ENCODE measurements at regions not wholly inside any gene's neighbourhood (a gene's known extent, or its start where the extent isn't known, plus 50 kb on each side); places are given as distances from the start of the nearest gene placed in this dataset.

DNA sequence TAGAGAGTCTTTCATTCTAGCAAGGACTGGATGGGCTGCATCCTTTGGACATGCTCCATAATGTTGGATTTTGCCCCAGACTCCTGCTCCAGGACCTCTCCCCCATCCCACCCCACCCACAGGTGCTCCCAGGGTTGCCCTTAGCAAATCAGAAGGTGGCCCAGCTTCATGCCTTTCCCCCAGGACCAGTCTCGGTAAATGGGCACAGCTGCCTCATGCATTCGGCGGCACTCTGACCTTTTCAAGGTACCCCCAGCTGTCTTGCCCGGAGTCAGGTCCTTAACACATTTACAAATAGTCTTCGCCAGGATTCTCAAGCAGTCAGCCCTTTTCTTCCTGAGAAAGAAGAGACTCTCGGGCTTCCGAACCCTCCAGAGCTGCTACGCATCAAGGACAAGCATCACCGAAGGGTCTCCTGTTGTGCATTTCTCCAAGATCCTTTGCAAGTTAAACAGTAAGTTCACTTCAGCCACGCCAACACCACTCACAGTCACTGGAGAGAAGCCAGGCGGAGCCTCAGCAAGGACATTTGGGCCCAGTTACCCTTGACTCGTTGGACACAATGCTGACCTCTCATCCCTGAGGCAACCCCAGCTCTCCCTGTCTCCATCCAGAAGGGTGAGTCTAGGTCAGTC, 287.8 kb downstream of the FAM43A start:
- no peak for DNase-seq (ENCODE audit: low read depth in 2 of 2)

DNA sequence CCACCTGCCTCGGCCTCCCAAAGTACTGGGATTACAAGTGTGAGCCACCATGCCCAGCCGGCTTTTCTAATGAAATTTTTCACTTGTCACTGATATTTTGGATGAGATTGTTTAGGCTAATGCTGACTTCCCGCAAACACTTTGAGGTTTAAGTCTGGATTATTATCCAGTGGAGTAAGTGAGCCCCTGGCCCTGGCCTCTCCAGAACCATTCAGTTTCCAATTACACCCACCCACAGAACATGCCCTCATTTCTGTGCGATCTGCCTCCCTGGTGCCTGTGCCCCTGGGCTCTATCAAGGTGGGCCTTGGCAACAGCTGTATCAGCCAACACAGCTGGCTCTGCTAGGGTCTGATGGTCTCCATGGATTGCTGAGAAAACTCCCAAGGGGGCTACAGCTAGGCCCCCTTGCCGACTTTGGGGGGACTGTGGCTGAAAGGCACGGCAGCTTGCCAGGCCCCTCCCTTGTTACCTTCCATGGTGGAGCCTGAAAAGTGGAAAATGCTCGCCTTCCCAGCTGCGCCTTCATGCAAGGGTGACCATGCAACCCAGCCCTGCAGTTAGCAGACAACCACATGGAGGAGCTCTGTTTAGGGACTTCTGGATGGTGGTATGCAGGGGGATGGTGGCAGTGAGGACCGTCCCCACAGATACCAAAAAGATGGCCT, 288.9 kb downstream of the FAM43A start:
- DNase-seq (ENCODE audit: low read depth in 2 of 2): no peak

DNA sequence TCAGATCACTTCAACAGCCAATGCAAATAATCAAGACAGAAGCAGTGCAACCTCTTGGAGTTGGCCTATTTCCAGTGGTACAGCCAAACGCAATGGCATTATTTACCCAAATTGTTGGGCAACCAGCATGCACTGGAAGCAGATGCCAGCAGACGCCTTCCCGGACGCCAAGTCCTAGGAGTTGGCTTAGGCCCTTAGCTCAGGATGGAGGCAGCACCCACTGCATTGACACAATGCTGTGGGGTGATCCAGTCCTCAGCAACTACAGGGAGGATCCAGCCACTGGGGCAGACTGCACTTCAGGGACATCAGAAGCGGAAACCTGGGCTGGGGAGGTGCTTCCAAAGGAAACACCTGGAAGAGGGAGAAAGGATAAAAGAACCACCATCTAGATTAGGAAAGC, 290.4 kb downstream of the FAM43A start:
- DNase-seq (ENCODE audit: low read depth in 2 of 2): no peak

DNA sequence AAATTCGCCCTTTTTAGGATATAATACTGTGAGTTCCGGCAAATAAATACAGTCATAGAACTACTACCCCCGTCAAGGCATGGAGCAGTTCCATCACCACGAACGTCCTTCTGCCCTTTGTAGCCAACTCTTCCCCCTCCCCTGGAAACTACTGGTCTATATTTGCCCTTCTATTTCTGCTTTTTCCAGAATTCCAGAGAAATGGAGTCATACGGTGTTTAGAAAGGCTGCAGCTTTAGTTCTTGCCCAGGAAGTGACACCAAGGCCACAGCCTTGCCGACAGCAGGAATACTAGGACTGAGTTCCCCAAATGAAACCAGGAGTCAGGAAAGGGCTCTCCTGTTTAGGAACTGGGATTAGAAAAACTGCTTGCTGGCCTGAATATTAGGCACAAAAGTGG, 291.2 kb downstream of the FAM43A start:
- no peak for DNase-seq (ENCODE audit: low read depth in 2 of 2)

DNA sequence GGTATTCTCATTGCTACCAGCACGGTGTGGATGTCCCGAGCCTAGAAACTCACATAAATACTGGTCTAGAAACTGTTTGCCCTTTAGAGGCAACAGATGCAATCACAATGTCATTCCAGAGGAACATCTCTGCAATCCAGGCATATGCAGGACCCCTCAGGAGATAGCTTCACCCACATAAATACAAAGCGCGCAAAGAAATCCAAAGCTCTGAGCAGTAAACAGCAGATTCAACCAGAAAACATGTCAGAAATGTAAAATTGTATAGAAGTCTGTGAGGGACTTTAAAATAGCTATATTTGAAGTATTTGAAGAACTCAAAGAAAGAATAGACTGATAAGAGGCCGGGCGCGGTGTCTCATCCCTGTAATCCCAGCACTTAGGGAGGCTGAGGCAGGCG, 291.7 kb downstream of the FAM43A start:
- no peak for DNase-seq (ENCODE audit: low read depth in 2 of 2)

DNA sequence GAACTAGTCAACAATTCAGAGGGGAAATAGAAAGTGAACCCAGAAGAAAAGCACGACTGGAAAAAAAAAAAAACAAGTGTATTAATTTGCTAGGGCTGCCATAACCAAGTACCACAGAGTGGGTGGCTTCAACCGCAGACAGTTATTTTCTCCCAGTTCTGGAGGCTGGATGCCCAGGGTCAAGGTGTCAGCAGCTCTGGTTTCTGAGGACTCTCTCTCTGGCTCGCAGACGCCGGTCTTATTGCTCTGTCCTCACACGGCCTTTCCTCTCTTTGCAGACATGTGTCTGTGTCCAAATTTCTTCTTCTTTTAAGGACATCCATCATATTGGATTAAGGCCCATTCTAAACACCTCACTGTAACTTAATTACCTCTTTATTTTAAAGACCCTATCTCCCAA, 291.8 kb downstream of the XXYLT1 start:
- no peak for DNase-seq (ENCODE audit: low read depth in 2 of 2)

DNA sequence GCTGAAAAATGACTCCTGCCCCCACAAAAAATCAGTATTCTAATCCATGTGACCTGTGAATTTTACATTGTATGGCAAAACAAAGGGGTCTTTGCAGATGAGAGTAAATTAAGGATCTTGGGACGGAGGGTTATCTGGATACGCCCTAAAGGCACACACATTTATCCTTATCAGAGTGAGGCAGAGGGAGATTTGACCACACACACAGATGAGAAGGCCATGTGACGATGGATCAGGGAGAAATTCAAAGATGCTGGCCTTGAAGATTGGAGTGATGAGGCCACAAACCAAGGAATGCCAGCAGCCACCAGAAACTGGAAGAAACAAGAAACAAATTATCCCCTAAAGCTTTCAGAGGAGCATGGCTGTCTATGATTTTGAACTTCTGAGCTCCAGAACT, 288.5 kb downstream of the XXYLT1 start:
- no peak for DNase-seq (ENCODE audit: low read depth in 2 of 2)

DNA sequence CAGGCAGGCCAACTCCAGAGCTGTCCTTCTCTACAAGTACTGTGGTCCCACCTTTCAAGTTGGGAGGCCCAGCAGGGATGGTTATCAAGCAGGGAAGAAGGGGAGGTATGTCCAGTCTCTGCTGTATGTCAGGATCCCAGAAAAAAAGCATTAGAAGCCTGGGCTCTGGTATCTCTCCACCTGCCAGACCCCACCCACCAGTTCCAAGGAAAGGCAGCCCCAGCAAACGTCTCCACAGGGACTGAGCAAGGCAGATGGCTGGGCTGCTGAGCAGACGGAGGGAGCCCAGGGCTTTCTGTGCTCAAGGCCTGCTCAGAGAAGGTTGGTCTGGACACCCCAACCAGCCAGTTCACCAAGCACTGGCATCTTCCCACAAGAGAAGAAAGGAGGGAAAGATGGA, 287.8 kb downstream of the XXYLT1 start:
- DNase-seq (ENCODE audit: low read depth in 2 of 2): no peak

DNA sequence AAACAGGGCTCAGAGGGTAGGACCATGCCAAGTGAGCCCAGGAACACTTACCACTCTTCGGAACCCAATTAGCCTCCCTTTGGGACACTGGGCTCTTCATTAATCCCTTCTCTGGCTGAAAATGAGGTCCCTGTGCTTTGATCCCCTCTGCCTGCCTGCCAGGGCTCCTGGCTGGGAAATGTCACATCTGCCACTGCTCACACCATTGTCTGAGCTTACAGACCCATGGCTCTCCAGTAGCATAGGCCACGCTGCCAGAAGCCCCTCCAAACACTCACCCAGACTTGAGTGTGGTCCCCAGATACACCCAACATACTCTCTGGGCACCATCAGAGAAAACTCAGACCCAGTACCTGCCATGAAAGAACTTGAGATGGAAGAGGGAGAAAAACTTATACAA, 287.3 kb downstream of the XXYLT1 start:
- no peak for DNase-seq (ENCODE audit: low read depth in 2 of 2)

DNA sequence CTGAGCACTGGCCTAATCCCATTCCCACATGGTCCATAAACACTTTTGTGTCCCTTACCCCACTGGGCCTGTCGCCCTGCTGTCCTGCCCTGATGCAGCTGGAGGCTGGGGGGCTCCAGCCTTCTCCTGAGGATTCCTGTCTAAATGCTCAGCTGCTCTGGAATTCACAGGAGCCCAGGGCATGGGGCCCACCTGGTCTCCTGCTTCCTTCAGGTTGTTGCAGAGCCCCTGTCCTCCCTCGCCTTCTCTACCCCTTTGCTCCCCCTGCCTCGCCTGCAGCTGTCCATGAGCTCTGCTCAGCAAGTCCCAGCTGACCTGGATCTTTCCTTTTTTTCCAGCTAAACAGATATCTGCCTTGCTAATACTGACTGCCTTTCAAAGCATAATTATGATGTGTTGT, 286.9 kb downstream of the XXYLT1 start:
- DNase-seq (ENCODE audit: low read depth in 2 of 2): no peak

DNA sequence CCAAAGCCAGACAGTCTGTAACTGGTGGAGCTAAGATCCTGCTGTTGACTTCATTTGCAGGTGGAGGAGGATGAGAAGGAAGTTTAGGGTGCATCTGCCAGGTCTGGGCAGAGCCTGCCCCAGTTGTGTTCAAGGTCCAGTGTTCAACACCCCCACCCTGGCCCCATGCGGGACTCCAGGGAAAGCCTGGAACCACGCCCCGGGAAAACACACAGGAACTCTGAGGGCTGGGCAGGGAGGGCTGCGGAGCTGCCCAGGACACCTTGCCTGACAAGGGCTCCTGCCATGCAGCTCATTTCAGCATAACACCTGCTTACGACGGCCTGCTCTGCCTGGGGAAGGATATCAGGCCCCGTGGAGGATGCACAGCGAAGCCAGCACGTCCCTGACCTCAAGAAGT, 286.3 kb downstream of the XXYLT1 start:
- DNase-seq (ENCODE audit: low read depth in 2 of 2): no peak

DNA sequence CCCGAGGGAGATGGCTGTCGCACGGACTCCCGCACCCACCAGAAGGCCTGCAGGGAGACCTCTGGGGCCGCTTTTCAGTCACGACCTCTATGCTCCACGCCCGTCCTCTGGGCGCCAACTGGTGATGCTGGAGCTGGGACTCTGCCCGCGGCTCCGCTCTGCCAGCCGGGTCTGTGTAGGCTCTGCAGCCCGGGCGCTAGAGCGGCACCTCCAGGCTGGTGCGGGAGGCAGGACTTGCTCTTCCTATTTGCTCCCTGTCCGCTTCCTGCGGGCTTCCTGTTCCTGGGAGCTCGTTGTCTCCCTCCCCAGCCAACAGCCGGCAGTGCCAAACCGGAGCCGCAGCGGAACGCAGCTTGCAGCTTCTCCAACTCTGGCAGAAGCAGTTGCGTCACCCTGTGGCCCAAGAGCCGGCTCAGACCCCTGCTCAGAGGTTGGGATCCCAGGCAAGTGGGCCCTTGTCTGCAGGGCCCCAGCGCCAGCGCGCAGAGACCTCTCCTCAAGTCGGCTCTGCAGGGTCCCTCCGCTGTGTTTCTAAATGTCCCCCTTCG, 285.9 kb downstream of the XXYLT1 start:
- no peak for DNase-seq (ENCODE audit: low read depth in 2 of 2)

DNA sequence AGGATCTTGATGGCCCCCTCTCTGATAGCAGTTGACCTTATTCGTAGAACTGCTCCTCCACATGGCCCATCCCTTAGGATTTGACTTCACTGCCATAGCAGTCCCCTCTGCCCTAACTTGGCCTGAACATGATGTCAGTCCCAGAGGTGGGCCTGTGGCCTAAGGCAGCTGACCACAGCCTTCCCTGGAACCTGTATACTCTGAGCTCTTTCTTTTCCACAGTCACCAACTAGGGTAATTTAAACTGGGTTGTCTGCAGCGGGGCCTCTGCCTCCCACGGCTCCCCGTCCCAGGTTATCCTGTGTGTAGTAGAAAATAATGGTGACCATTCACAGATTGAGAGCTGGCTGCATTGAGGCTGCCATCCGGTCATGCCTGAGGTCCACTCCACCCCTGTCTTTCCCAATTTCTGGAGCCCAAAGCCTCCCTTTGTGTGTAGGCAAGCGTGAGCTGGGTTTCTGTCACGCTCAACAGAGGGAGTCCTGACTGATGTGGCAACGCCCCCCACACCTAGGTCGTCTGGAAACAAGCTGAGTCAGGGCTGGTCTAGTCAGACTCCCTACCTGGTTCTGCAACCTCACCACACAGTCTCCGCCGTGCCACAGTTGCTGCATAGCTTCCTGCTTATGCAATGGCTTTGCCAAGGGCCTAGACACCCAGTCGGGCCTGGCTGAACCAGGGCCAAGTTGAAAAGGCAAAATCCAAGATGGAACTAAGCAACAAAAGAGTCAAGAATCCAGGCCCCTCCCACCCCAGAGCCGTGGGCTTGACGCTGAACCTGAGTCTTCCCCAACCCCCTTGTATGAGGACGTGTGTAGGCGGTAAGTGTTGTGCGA, 284.5 kb downstream of the XXYLT1 start:
- no peak for DNase-seq (ENCODE audit: low read depth in 2 of 2)

DNA sequence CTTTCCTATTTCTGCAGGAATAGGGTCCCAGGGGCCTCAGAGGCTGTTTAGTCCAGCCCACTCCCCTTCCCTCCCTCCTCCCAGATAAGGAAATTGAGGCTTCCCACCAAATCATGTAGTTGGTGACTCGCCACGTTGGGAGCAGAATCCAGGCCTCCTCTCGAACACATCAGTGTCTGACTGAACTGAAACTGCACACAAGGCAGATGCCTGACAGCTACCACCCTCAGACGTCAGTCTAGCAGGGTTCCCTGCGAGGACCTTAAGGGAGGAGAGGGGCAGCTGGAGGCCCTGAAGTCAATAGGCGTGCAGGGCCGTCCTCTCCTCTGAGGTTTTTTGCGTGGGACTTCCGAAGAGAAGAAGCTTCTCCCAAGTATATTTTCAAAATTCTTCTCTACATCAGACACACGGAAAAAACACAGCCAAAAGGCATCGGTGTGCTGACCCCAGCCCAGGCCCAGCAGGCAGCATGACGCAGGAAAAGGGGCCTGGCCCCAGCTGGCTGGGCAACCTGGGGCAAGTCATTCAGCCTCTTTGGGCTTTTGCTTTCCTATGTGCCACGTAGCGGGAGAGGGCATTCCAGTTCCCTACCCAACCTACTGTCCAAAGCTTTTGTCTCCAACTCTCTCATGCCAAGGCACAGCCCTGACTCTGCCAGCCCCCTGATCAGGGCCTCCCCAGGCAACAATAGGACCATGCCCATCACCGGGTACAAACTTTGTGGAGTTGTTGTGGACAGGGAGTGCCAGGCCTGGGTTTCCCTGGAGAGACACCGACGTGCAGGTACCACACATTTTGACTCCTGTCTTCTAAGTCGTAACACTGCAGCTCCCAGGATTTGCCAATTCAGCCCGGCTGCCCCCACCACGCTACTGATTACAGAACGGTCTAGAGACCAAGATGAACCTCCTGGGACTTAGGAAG, 283.1 kb downstream of the XXYLT1 start:
- no peak for DNase-seq (ENCODE audit: low read depth in 2 of 2)

DNA sequence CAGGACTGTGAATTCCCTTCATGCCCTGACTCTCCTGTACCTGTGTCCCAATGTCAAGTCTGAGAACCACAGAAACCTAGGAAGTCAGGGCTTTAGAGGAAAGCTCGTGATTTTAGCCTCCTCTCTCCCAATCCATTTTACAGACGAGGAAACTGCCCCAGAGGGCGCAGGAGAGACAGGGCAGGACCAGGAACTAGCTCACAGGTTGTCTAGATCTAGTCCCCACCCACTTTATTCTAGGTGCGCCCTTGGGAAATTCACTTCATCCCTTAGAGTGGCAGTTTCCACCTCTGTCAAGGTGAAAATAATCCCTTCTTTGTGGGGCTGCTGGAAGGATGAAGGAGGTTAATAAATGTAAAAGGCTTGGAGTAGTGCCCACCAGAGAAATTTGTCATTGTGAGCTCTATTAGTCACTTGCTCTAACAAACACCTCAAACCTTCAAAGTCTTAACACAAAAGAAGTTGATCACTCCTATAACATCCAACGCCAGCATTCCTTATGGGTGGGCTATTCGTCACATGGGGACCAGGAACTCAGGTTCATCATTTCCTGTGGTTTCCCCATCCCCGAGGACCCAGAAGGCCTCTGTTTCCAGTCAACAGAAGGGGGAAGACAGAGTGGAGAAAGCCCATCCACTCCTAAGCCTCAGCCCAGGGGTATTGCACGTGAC, 282.3 kb downstream of the XXYLT1 start:
- DNase-seq (ENCODE audit: low read depth in 2 of 2): no peak

DNA sequence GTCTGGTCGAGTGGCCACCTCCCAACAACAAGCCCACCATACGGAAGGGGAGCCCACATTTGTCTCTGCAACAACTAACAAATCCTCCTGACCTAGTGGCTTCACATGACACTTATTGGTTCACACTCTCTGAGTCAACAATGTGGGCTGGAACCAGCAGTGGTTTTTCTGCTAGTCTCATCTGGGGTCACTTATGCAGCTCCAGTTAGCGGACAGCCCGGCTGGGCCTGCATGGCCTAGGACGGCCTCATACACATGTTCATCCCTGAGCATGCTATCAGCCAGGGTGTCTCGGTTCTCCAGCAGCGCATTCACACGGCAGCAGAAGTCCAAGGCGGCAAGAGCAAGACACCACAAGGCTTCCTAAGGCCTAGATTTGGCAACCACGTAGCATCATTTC, 281.7 kb downstream of the XXYLT1 start:
- DNase-seq (ENCODE audit: low read depth in 2 of 2): no peak

DNA sequence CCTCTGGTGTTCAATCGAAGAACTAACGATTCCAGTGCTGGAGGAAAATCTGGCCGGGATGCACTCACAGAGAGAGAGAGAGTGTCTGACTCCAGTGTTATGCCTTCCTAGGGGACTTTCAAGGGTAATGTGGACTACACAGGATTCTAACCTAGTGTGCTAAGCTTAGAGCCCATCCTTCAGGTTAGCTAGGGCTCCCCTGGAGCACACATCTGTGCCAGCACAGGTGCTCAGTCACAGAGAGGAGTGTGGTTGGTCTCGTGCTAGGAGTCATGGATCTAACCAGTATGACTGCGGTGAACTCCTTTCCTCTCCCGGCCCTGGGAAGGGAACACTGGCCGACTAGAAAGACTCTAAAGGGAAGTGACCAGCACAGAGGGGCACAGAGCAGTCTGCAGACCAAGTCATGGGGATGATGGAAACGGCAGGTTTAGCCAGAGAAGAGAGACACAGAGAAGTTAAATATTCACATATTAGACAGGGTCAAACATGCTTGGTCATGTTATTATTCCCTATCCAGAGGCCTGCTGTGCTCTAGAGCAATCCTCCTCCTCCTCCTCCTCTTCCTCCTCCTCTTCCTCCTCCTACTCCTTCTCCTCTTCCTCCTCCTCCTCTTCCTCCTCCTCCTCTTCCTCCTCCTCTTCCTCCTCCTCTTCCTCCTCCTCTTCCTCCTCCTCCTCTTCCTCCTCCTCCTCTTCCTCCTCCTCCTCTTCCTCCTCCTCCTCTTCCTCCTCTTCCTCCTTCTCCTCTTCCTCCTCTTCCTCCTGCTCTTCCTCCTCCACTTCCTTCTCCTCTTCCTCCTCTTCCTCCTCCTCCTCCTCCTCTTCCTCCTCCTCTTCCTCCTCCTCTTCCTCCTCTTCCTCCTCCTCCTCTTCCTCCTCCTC, 280.3 kb downstream of the XXYLT1 start:
- no peak for DNase-seq (ENCODE audit: low read depth in 2 of 2)

DNA sequence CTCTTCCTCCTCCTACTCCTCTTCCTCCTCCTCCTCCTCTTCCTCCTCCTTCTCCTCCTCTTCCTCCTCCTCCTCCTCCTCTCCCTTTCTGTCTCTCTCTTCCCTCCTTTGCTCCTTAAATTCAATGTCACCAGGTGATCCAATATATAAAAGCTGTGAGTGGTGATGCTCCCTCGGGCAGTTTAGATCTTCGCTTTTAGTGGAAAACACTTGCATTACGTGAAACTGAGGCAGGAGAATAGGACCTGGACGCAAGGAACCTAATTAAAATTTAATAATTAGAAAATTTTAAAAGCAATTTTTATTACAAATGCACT, 279.7 kb downstream of the XXYLT1 start:
- no peak for DNase-seq (ENCODE audit: low read depth in 2 of 2)

DNA sequence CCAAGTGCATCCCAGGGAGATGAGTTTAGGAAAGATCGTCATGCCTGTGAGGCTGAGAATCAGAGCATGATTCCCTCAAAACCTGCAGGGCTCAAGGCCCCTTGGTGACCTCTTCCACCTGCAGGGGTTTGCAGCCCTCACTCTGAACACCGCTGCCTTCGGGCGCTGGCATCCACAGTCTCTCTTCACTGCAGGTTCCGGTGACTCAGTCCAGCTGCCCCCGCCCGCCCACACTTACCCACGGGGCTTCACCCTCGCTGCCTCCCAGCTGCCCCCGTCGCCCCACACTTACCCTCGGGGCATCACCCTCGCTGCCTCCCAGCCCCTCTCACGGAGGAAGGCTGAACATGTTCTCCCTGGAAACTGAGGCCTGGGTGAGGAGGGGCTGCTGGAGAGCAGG, 277.1 kb downstream of the XXYLT1 start:
- DNase-seq (ENCODE audit: low read depth in 2 of 2): no peak

DNA sequence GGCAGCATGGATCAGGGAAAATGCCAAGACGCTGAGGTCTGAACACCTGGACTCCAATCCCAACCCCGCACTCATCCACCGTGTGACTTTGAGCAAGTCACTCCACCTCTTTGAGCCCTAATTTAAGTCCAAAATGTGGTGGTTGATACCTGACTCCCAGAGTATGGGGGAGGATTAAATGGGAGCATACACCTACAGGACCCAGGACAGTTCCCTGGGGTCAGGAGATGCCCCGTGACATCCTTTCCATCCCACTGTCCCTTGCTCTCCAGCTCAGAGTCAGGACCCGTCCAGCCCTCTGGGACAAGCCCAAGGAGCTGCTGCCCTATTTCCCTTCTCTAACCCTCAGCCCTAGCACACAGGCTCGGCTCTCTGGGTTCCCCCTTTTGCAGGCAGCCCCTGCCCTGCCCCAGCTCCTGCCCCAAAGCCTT, 276.4 kb downstream of the XXYLT1 start:
- no peak for DNase-seq (ENCODE audit: low read depth in 2 of 2)

Measured in stimulated activated CD8-positive, alpha-beta memory T cell treated with anti-CD3 and anti-CD28 coated beads, Interleukin-2, amount 100 ng/mL, for 48 hours (primary cell).